ENCODE measurements at regions not wholly inside any gene's neighbourhood (a gene's known extent, or its start where the extent isn't known, plus 50 kb on each side); places are given as distances from the start of the nearest gene placed in this dataset.

- TF ChIP-seq, protein P1, sequence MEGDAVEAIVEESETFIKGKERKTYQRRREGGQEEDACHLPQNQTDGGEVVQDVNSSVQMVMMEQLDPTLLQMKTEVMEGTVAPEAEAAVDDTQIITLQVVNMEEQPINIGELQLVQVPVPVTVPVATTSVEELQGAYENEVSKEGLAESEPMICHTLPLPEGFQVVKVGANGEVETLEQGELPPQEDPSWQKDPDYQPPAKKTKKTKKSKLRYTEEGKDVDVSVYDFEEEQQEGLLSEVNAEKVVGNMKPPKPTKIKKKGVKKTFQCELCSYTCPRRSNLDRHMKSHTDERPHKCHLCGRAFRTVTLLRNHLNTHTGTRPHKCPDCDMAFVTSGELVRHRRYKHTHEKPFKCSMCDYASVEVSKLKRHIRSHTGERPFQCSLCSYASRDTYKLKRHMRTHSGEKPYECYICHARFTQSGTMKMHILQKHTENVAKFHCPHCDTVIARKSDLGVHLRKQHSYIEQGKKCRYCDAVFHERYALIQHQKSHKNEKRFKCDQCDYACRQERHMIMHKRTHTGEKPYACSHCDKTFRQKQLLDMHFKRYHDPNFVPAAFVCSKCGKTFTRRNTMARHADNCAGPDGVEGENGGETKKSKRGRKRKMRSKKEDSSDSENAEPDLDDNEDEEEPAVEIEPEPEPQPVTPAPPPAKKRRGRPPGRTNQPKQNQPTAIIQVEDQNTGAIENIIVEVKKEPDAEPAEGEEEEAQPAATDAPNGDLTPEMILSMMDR (conservative IDR thresholded peaks at IDR 0.05 in 1 of 2, IDR thresholded peaks at IDR 0.05 in 1 of 2; ENCODE audit: low read depth in 1 of 2, low read length in 2 of 2): no peak
- TF ChIP-seq EZH2 (IDR thresholded peaks at IDR 0.05; ENCODE audit: low read length, missing control alignments): no peak
These were observed 153.7 kb downstream of the EVA1A start for GRCh38 chr2:75407038-75407530.

All from fibroblast of lung (primary cell).